ENCODE measurements at regions not wholly inside any gene's neighbourhood (a gene's known extent, or its start where the extent isn't known, plus 50 kb on each side); places are given as distances from the start of the nearest gene placed in this dataset.

GRCh38 chr4:101441446-101441845 lies 94.1 kb upstream of the PPP3CA start:
- no peak for TF ChIP-seq EP300 (IDR thresholded peaks at IDR 0.05)
- no peak for TF ChIP-seq POLR2AphosphoS5 (IDR thresholded peaks at IDR 0.05)
- TF ChIP-seq CTCF (IDR thresholded peaks at IDR 0.05), result no peak
- TF ChIP-seq POLR2A (IDR thresholded peaks at IDR 0.05), result no peak
- Histone ChIP-seq H3K27ac (no peak overlapping the region), H3K4me1 (no peaks in the 10 kb centered on the region), H3K27me3 (no peaks in the 10 kb centered on the region), H3K4me3 (no peak overlapping the region), H3K9me3 (no peaks in the 10 kb centered on the region), H3K36me3 (no peaks in the 10 kb centered on the region)
- ATAC-seq, result no peak
- 52 to 83% methylated on average over 1 to 3 of the region's 3 CpGs for WGBS, 2 donors (ENCODE audit: low coverage in 1 of 2)

DNA sequence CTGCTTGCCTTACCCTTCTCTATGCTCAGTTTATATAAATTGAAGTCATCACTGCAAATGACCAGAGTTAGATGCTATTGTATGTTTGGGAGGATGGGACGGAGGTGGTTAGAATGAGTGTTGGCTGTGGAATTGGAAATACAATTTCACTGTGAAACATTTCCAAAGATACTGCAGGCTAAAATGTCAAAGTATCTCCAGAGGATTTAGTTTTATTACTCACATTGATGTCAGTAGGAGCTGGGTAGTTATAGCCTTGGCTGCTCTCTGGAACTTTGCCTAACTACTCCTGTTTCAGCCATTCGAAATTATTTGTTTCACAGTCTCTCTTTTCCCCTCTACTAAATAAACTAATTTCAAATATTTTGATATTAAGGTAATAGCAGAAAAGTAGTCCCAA lies 92.6 kb upstream of the PPP3CA start:
- Histone ChIP-seq H3K4me1 (no peaks in the 10 kb centered on the region), H3K27me3 (no peaks in the 10 kb centered on the region), H3K36me3 (no peaks in the 10 kb centered on the region), H3K9me3 (no peaks in the 10 kb centered on the region), H3K27ac (no peak overlapping the region), H3K4me3 (no peak overlapping the region)
- TF ChIP-seq EP300 (IDR thresholded peaks at IDR 0.05) (no peak), POLR2A (IDR thresholded peaks at IDR 0.05) (no peak), POLR2AphosphoS5 (IDR thresholded peaks at IDR 0.05) (no peak), CTCF (IDR thresholded peaks at IDR 0.05) (no peak)
- no peak for ATAC-seq
- 30 to 50% methylated on average over 1 to 2 of the region's 2 CpGs for WGBS, 2 donors (ENCODE audit: low coverage in 1 of 2)

DNA sequence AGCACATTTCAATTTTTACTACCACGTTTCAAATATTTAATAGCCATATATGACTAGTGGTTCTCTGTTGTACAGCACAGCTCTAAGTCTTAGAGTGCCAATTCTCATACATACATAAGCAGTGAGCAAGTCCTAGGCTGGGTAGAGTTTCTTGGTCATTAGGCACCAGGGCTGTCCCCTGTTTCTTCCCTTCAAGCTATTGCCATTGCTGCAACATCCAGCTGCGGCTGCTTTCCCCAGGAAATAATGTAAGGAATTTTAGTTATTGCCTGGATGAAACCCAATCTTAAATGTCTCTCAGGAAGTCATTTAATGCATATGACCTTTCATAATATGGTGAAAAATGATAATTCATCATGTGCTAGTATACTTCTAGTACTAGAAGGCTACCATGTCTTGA lies 74.1 kb upstream of the PPP3CA start:
- H3K27ac ChIP-seq, result no peak overlapping the region
- no peaks in the 10 kb centered on the region for H3K27me3 ChIP-seq
- WGBS, 2 donors (ENCODE audit: low coverage in 1 of 2), result 66 to 68% methylated on average over 2 of the region's 2 CpGs
- H3K9me3 ChIP-seq, result peaks cover 0 to 7% (median 0%) of the 10 kb centered on the region in 3 donors
- no peak overlapping the region for H3K4me3 ChIP-seq
- H3K4me1 ChIP-seq, result no peaks in the 10 kb centered on the region
- no peak for TF ChIP-seq POLR2A (IDR thresholded peaks at IDR 0.05)
- TF ChIP-seq POLR2AphosphoS5 (IDR thresholded peaks at IDR 0.05), result no peak
- no peak for TF ChIP-seq CTCF (IDR thresholded peaks at IDR 0.05)
- no peak for TF ChIP-seq EP300 (IDR thresholded peaks at IDR 0.05)
- H3K36me3 ChIP-seq, result no peaks in the 10 kb centered on the region
- no peak for ATAC-seq

DNA sequence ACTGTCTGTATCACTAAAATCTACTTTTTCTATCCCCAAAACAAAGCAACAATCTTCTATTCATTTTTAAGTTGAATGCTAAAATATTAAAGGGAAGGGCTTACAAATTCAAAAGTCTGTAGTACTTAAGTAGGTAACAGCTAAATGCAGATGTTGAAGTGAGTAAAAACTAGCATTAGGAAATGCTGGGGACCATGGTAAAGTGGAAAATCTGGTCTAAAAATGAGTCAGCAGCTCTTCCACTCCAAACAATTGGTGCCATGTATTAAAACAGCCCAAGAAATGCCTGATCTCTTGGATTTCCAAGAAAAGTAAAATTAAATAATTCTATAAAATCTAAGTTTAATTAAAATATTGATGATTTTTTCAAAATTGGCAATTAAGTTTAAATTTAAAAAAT lies 73.3 kb upstream of the PPP3CA start:
- no peak overlapping the region for H3K4me3 ChIP-seq
- no peaks in the 10 kb centered on the region for H3K4me1 ChIP-seq
- ATAC-seq, result no peak
- TF ChIP-seq EP300 (IDR thresholded peaks at IDR 0.05) (no peak), POLR2AphosphoS5 (IDR thresholded peaks at IDR 0.05) (no peak), POLR2A (IDR thresholded peaks at IDR 0.05) (no peak), CTCF (IDR thresholded peaks at IDR 0.05) (no peak)
- peaks cover 0 to 7% (median 0%) of the 10 kb centered on the region in 3 donors for H3K9me3 ChIP-seq
- H3K36me3 ChIP-seq, result no peaks in the 10 kb centered on the region
- H3K27ac ChIP-seq, result no peak overlapping the region
- no peaks in the 10 kb centered on the region for H3K27me3 ChIP-seq

DNA sequence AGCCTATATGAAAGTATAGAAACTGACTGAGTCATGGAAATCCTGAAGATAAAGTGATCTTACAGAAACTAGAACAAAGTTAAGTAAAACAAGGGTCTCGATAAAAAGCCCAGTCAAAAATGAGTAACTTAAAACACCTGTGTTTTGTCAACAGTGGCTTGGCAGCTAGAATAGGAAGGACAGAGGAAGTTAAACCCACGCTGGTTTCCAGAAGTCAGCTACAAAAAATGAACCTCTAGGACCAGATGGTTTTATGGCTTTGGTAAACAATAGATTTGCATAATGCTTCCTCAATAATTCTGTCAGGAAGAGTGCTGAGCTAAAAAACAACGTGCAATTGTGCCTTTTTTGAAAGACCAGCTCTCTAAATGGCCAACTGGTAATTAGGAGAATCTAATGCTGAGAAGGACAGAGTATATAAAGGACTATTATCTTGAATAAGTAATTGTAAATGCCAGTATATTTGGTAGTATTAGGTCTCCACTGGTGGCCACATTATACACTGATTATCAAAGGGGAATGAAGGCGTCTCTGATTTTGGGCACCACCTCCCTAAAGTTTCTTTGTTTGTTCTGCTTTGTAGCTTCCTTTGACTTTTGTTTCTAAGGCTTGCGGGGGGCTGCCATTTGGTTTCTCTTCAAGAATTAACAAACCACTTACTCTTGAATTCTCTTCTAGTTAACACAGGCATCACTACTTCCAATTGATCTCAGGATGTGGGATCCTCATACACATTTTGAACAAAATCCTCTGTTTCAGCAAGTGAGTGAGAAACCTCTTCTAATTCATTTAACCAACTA lies 72.2 kb upstream of the PPP3CA start:
- H3K27ac ChIP-seq, result no peak overlapping the region
- WGBS, 2 donors (ENCODE audit: low coverage in 1 of 2), result 22 to 35% methylated on average over 5 of the region's 5 CpGs
- TF ChIP-seq CTCF (IDR thresholded peaks at IDR 0.05) (no peak), EP300 (IDR thresholded peaks at IDR 0.05) (no peak), POLR2AphosphoS5 (IDR thresholded peaks at IDR 0.05) (no peak), POLR2A (IDR thresholded peaks at IDR 0.05) (no peak)
- no peaks in the 10 kb centered on the region for H3K4me1 ChIP-seq
- no peak overlapping the region for H3K4me3 ChIP-seq
- peaks cover 0 to 5% (median 0%) of the 10 kb centered on the region in 3 donors for H3K9me3 ChIP-seq
- H3K36me3 ChIP-seq, result no peaks in the 10 kb centered on the region
- ATAC-seq, result no peak
- no peaks in the 10 kb centered on the region for H3K27me3 ChIP-seq

Measured in gastroesophageal sphincter (tissue), 4 donors.